Panc1 (cell line): ENCODE measurements at regions not wholly inside any gene's neighbourhood (a gene's known extent, or its start where the extent isn't known, plus 50 kb on each side); places are given as distances from the start of the nearest gene placed in this dataset.

Source experiments
- ATAC-seq: fragments of 200-7000 bp; cut with Tn5 transposase; 2 replicates; pipeline ENCODE4 v1.9.1; 2020; ENCODE audit warnings: mild to moderate bottlenecking, moderate library complexity
- BruUV-seq: library from RNA; stranded (reverse); fragments of 400-500 nt; replicated peaks from 2 replicates; lab custom pipeline; 2021; lab: Mats Ljungman, UMichigan
- CTCF ChIA-PET: fragments of 300-600 bp; sonication (Branson Sonifier 250); formaldehyde crosslinking; loops from one replicate; lab custom pipeline; 2022; ENCODE audit warnings: antibody characterized with exemption; lab: Charles Lee
- POLR2A ChIA-PET: fragments of 300-600 bp; sonication (Branson Sonifier 250); formaldehyde crosslinking; loops from one replicate; lab custom pipeline; 2022; ENCODE audit warnings: antibody characterized with exemption; lab: Charles Lee
- DNase-seq: peaks from one replicate; pipeline ENCODE4 v3.0.0-alpha.2; 2010; ENCODE audit warnings: low read depth, low spot score
- H3K27ac ChIP-seq: 2 replicates; pipeline ENCODE4 v1.5.1; 2011; ENCODE audit warnings: mild to moderate bottlenecking, low read length, inconsistent platforms
- H3K27me3 ChIP-seq: fragments of 200-500 bp; sonication (Bioruptor generic); 2 replicates; pipeline ENCODE4 v1.6.0; 2014; ENCODE audit warnings: low read length, inconsistent platforms; ENCODE audit not compliant: control insufficient read depth, insufficient read depth
- H3K36me3 ChIP-seq: fragments of 200-500 bp; sonication (Bioruptor generic); 2 replicates; pipeline ENCODE4 v1.5.1; 2014; ENCODE audit warnings: inconsistent platforms, mild to moderate bottlenecking, low read length, moderate library complexity; ENCODE audit not compliant: control insufficient read depth, insufficient read depth
- H3K4me1 ChIP-seq: 2 replicates; pipeline ENCODE4 v1.5.1; 2011; ENCODE audit warnings: inconsistent platforms, mild to moderate bottlenecking, low read length, moderate library complexity; ENCODE audit not compliant: control insufficient read depth, insufficient read depth
- H3K4me3 ChIP-seq, 2 experiments: 2 replicates each; pipeline ENCODE4 v1.5.1; 2011 to 2012; ENCODE audit warnings: low read depth in 2 of 2, low read length in 2 of 2, mild to moderate bottlenecking in 2 of 2, inconsistent platforms in 1 of 2, moderate library complexity in 1 of 2
- H3K9me3 ChIP-seq: fragments of 200-500 bp; sonication (Bioruptor generic); 2 replicates; pipeline ENCODE4 v1.5.1; 2014; ENCODE audit warnings: low read depth, mild to moderate bottlenecking, inconsistent platforms, low read length, moderate library complexity; ENCODE audit not compliant: control insufficient read depth, insufficient read depth
- POLR2AphosphoS5 ChIP-seq: IDR thresholded peaks from 2 replicates; pipeline ENCODE4 v1.6.1; 2012; ENCODE audit warnings: mild to moderate bottlenecking, low read depth, low read length, moderate library complexity
- REST ChIP-seq, 2 experiments: IDR thresholded peaks; 2 replicates each; pipeline ENCODE4 v1.6.1; 2011 to 2012; ENCODE audit warnings: low read depth in 2 of 2, control low read depth in 1 of 2, low read length in 1 of 2, mild to moderate bottlenecking in 1 of 2, moderate library complexity in 1 of 2; ENCODE audit not compliant: insufficient read depth in 1 of 2
- SIN3A ChIP-seq: IDR thresholded peaks from 2 replicates; pipeline ENCODE4 v1.6.1; 2012; ENCODE audit warnings: low read depth, mild to moderate bottlenecking, low read length, moderate library complexity, borderline replicate concordance; ENCODE audit not compliant: insufficient read depth
- TCF7L2 ChIP-seq: IDR thresholded peaks from 2 replicates; pipeline ENCODE4 v1.6.1; 2011; ENCODE audit warnings: mild to moderate bottlenecking, low read depth, low read length, inconsistent platforms
- in situ Hi-C: cut with HindIII; loops from 2 replicates; pipeline ENCODE4 v1.10.0; 2016; ENCODE audit warnings: low sequenced_read_pairs, low pct_unique_long_range_greater_than_20kb
- intact Hi-C: fragments of 100-400 bp; cut with micrococcal nuclease; formaldehyde crosslinking; loops from one replicate; pipeline ENCODE4 v1.10.0; 2022; ENCODE audit not compliant: unreplicated experiment
- TF ChIP-seq, protein P1 (sequence below): fragments of 450-650 bp; IDR thresholded peaks from 2 replicates; pipeline ENCODE4 v1.5.1; 2017; ENCODE audit warnings: mild to moderate bottlenecking

DNA sequence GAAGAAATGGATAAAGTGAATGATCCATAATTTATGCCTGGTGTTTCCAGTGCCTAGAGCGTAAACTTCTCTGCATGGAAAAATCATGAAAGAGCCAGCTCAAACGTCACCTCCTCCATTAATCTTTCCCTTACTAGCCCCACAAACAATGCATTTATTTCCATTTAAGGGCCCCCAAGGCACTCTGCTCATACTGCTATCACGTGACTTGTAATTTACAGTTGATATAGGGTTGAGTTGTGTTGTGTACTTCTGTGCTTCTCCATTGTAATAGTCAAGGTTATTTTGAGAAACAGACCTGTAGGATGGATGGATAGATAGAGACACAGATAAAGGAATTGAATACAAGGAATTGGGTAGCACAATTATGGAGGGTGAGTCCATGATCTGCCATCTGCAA lies 1034.7 kb upstream of the GHITM start:
- ChIA-PET POLR2A (interaction anchor here (0.6 kb wide), 1 partner anchor 805 kb away, joined by 3 read pairs; no protein-coding TSS in a partner anchor), CTCF (no interaction called here)
- H3K27ac ChIP-seq = no peak overlapping the region
- intact Hi-C loops = no loop called here
- H3K4me3 ChIP-seq = no peak overlapping the region
- in situ Hi-C loops = no loop called here
- H3K9me3 ChIP-seq = no peaks in the 10 kb centered on the region
- H3K27me3 ChIP-seq = no peaks in the 10 kb centered on the region
- BruUV-seq = no TSS peak
- H3K36me3 ChIP-seq = no peaks in the 10 kb centered on the region
- no peaks in the 10 kb centered on the region for H3K4me1 ChIP-seq
- DNase-seq = no peak
- TF ChIP-seq, protein P1, sequence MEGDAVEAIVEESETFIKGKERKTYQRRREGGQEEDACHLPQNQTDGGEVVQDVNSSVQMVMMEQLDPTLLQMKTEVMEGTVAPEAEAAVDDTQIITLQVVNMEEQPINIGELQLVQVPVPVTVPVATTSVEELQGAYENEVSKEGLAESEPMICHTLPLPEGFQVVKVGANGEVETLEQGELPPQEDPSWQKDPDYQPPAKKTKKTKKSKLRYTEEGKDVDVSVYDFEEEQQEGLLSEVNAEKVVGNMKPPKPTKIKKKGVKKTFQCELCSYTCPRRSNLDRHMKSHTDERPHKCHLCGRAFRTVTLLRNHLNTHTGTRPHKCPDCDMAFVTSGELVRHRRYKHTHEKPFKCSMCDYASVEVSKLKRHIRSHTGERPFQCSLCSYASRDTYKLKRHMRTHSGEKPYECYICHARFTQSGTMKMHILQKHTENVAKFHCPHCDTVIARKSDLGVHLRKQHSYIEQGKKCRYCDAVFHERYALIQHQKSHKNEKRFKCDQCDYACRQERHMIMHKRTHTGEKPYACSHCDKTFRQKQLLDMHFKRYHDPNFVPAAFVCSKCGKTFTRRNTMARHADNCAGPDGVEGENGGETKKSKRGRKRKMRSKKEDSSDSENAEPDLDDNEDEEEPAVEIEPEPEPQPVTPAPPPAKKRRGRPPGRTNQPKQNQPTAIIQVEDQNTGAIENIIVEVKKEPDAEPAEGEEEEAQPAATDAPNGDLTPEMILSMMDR = no peak
- TF ChIP-seq REST (IDR thresholded peaks at IDR 0.05; ENCODE audit: insufficient read depth in 1 of 2, low read depth in 2 of 2, low read length in 1 of 2) (no peak), POLR2AphosphoS5 (no peak), TCF7L2 (no peak), SIN3A (no peak)
- ATAC-seq = no peak

GRCh38 chr10:83108565-83109333 lies 1030.6 kb upstream of the GHITM start:
- no peaks in the 10 kb centered on the region for H3K4me1 ChIP-seq
- ATAC-seq (no peak), DNase-seq (no peak)
- POLR2A ChIA-PET = no interaction called here
- TF ChIP-seq, protein P1 = no peak
- TF ChIP-seq POLR2AphosphoS5 = no peak
- no peak for TF ChIP-seq REST (IDR thresholded peaks at IDR 0.05; ENCODE audit: insufficient read depth in 1 of 2, low read depth in 2 of 2, low read length in 1 of 2)
- no peak for TF ChIP-seq SIN3A
- no peak for TF ChIP-seq TCF7L2
- CTCF ChIA-PET = no interaction called here
- in situ Hi-C loops (no loop called here), intact Hi-C loops (no loop called here)
- no peaks in the 10 kb centered on the region for H3K36me3 ChIP-seq
- no peak overlapping the region for H3K4me3 ChIP-seq
- H3K9me3 ChIP-seq = no peaks in the 10 kb centered on the region
- no peaks in the 10 kb centered on the region for H3K27me3 ChIP-seq
- H3K27ac ChIP-seq = no peak overlapping the region
- no TSS peak for BruUV-seq
